ENCODE measurements at regions not wholly inside any gene's neighbourhood (a gene's known extent, or its start where the extent isn't known, plus 50 kb on each side); places are given as distances from the start of the nearest gene placed in this dataset.

DNA sequence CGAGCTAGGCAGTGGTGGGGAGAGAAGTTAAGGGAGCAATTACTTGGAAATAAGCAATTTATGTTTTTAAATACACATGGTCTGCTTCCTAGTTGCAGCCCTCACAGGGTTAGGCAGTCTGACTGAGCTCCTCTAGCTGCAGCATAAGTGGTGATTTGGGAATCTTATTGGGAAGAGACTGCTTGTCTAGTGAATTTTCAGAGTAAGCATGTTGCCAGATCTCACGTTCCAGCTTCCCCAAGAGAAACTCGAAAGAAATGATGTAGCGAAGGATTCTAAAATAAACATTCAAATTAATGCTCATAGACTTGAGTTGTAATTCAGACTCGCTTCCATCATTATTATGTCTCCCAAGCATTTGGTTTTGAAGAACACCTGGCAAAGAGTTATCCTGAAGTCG, 440.2 kb downstream of the ATP23 start:
- TF ChIP-seq EZH2phosphoT487 (conservative IDR thresholded peaks at IDR 0.05; ENCODE audit: low read length), result no peak
- TF ChIP-seq, protein P1, sequence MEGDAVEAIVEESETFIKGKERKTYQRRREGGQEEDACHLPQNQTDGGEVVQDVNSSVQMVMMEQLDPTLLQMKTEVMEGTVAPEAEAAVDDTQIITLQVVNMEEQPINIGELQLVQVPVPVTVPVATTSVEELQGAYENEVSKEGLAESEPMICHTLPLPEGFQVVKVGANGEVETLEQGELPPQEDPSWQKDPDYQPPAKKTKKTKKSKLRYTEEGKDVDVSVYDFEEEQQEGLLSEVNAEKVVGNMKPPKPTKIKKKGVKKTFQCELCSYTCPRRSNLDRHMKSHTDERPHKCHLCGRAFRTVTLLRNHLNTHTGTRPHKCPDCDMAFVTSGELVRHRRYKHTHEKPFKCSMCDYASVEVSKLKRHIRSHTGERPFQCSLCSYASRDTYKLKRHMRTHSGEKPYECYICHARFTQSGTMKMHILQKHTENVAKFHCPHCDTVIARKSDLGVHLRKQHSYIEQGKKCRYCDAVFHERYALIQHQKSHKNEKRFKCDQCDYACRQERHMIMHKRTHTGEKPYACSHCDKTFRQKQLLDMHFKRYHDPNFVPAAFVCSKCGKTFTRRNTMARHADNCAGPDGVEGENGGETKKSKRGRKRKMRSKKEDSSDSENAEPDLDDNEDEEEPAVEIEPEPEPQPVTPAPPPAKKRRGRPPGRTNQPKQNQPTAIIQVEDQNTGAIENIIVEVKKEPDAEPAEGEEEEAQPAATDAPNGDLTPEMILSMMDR (IDR thresholded peaks at IDR 0.05; ENCODE audit: insufficient read depth, low read length, poor library complexity, severe bottlenecking), result no peak
